Endothelial cell of umbilical vein (primary cell): ENCODE measurements at regions not wholly inside any gene's neighbourhood (a gene's known extent, or its start where the extent isn't known, plus 50 kb on each side); places are given as distances from the start of the nearest gene placed in this dataset.

Source experiments
- POLR2A ChIP-seq: IDR thresholded peaks from 2 replicates; pipeline ENCODE4 v1.6.1; 2012; ENCODE audit warnings: low read depth, mild to moderate bottlenecking, control low read depth, low read length
- POLR2AphosphoS5 ChIP-seq: IDR thresholded peaks from 2 replicates; pipeline ENCODE4 v1.6.1; 2012; ENCODE audit warnings: low read depth, mild to moderate bottlenecking, control low read depth, low read length, moderate library complexity; ENCODE audit not compliant: insufficient read depth
- TF ChIP-seq, protein P1 (sequence below), 2 donors: IDR thresholded peaks; 1 replicate in 1 of 2; 2 replicates in 1 of 2; pipeline ENCODE4 v1.5.1; 2011; ENCODE audit warnings: low read length in 2 of 2, mild to moderate bottlenecking in 2 of 2, moderate library complexity in 2 of 2, control low read depth in 1 of 2, inconsistent platforms in 1 of 2, low read depth in 1 of 2; ENCODE audit not compliant: insufficient read depth in 1 of 2; ENCODE audit errors: extremely low read depth in 1 of 2

DNA sequence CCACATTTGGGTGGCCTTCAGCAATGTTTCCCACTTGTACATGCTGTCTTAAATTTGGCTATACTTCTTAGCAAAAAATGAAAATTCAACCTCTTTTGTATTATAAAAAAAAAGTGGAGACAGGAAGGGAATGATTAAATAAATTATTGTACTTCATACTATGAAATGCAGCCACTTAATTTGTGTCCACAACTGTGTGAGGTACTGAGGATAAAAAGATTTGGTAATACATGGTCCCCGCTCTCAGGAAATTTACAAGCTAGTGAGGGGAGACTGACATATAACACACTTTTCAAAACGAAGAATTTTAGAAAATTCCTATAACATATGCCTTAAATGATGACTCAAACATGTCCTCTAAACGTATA, 105.0 kb downstream of the HNRNPD start:
- no peak for TF ChIP-seq POLR2AphosphoS5
- no peak for TF ChIP-seq POLR2A
- TF ChIP-seq, protein P1, sequence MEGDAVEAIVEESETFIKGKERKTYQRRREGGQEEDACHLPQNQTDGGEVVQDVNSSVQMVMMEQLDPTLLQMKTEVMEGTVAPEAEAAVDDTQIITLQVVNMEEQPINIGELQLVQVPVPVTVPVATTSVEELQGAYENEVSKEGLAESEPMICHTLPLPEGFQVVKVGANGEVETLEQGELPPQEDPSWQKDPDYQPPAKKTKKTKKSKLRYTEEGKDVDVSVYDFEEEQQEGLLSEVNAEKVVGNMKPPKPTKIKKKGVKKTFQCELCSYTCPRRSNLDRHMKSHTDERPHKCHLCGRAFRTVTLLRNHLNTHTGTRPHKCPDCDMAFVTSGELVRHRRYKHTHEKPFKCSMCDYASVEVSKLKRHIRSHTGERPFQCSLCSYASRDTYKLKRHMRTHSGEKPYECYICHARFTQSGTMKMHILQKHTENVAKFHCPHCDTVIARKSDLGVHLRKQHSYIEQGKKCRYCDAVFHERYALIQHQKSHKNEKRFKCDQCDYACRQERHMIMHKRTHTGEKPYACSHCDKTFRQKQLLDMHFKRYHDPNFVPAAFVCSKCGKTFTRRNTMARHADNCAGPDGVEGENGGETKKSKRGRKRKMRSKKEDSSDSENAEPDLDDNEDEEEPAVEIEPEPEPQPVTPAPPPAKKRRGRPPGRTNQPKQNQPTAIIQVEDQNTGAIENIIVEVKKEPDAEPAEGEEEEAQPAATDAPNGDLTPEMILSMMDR (IDR thresholded peaks at IDR 0.05; ENCODE audit: extremely low read depth in 1 of 2, insufficient read depth in 1 of 2, low read depth in 1 of 2, low read length in 2 of 2), result no peak
